Ureter (tissue), 1 donor: ENCODE measurements at regions not wholly inside any gene's neighbourhood (a gene's known extent, or its start where the extent isn't known, plus 50 kb on each side); places are given as distances from the start of the nearest gene placed in this dataset.
"Not testable (repeated sequence)": the region's sequence is repeated elsewhere in the genome, so short reads cannot be mapped to it uniquely, and the experiment has no call there.

Experiments used
- DNase-seq: peaks from one replicate; pipeline ENCODE4 v3.0.0-alpha.2; 2020; ENCODE audit warnings: low spot score
- donor health status: DM: yes; HTN: yes; CAD: no.

DNA sequence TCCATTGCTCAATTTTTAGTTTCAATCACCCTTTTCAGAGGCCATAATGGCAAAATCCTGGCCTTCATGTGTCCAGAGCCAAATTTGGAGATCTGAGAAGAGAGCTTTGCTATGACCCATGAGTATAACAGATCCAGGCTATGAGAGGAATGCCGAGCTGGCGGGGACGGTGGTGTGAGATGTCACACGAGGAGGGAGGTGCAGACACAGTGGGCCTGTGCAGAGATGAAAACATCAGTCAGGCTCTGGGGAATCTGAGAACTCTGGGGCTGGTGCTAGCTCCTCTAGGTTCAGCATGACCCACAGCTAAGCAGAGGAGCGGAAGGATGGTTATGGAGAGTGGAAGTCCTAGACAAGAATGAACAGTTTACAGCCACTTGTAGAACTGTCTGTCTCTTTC, 398.3 kb upstream of the ATP10A start:
- DNase-seq = no peak

DNA sequence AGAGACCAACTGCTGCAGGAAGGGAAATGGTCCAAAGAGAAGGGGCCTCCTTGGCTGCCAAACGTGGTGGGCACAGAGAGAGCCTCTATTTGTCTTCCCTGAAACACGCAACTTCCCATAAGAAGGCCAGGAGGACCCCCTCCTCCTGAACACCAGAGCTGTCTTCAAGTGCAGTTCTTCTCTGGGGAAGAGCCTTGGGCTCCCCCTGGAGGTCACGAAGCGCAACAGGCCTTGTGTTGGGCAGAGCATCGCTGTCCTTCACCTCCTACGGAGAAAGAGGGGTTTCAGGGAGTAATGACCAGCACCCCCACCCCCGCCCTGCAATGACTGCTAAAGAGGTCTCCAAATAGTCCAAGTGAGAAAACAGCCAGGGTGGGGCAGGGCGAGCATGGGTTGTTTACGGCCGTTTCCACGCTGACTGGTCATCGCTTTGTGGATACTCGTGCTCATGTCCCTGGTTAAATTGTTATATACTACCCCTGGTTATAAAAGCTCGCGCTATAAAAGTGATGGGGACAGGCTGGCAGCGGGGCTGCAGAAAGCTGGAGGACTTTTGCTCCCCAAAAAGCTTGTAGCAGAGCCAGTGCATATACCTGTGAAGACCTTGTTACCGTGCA, 397.5 kb upstream of the ATP10A start:
- no peak for DNase-seq

DNA sequence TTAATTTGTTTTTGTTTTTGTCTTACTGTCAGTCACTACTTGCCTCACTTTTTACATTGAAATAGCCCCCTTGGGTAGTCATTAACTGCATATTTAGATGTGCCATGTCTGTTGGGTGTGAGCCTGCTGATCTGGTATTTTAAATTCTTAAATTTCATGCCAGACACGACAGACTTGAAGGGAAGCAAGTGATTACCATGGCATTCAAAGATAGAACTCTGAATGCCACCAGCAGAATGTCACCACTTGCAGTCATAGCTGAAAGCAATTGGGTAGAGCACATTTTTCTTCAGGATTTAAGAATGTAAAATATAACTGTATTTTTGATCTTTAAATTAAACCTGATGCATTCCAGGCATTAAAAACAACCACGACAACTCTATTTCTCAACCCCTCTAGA, 396.5 kb upstream of the ATP10A start:
- DNase-seq = no peak

DNA sequence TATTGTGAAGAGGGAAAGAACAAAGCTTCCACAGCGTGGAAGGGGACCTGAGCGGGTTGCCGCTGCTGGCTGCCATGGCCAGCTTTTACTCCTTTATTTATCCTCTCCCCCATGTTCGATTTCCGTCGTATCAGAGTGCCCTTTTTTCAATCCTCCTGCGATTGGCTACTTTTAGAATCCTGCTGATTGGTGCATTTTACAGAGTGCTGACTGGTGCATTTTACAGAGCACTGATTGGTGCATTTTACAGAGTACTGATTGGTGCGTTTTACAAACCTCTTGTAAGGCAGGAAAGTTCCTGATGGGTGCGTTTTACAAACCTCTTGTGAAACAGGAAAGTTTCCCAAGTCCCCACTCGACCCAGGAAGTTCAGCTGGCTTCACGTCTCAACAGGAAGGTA, 381.7 kb upstream of the ATP10A start:
- DNase-seq = not testable (repeated sequence)

DNA sequence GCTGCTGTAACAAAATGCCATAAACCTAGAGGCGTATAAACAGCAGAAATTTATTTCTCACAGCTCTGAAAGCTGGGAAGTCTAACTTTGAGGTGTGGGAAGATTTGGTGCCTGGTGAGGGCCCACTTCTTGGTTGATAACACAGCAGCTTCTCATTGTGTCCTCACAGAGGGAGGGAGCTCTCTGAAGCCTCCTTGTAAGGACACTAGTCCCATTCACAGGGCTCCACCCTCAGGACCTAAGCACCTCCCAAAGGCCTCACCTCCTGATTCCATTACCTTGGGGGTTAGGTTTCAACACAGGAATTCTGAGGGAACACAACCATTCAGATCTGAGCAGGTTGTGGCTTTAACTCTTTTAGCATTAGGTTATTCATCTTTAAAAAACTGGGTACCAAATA, 380.3 kb upstream of the ATP10A start:
- DNase-seq = no peak

DNA sequence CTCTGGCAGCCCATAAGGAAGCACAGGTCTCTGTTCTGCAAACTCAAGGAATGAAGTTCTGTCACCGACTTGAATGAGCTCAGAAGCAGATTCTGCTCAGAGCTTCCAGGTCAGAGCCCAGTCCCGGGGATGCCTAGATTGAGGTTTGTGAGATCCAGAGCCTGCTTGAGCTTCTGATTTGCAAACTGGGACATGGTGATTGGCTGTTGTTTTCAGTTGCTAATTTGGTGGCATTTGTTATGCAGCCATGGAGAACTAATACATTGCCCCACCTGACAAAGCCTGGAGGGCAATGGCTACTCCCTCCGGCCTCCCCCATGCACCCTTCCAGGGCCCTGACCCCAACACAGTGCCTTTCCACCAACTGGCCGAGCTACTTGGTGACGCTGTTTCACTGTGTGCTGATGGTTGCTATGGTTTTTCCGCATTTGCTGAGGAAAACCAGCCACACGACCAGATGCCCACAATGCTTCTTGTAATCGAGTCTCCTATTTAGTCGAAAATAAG, 379.5 kb upstream of the ATP10A start:
- no peak for DNase-seq

DNA sequence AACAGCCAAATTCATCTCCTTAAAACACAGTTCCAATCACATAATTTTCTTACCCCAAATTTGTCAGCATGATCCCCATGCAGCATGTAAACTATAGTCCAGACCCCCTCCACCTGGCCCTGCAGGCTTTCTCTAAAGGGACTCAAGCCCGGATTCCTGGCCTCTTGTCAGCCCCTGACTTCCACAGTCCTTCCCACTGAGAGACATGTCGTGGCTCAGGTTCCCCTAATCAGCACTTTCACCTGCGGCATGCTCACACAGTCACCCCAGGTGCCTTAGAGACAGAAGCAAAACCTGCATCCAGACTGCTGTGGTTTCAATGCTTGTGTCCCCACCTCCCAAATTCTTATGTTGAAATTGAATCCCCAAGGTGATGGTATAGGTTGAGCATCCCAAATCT, 372.7 kb upstream of the ATP10A start:
- no peak for DNase-seq

DNA sequence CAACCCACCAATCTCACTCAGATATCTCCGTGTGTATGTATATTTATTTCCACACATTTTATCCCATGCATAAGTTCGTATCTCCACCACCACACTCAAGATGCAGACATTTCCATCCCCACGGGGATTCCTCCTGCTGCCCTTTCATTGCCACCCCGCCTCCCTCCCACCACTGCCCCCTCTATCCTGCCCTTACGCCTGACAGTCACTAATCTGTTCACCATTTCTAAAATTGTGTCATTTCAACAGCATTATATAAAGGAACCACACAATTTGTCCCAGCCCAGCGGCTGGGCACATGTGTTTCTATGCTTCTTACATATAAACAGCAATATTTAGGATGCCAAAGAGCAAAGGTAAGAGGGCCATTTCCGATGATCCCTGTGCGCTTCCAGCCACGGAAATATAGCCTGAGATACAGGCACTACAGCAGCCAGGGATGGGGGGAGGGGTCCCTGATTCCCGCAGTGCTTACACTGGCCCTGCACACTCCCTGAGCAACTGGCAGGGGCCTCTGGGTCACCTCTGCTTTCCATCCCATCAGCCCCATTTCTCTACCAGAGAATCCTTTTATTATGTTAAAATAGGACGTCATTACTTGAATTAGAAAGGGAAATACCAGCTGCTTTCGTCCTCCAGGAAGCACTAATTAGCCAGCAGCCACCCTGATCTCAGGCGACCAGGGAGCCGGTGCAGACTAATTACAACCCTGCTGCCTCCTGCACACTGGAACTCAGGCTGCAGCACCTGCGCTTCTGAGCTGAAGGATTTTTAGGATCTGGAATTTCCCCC, 372.0 kb upstream of the ATP10A start:
- no peak for DNase-seq

DNA sequence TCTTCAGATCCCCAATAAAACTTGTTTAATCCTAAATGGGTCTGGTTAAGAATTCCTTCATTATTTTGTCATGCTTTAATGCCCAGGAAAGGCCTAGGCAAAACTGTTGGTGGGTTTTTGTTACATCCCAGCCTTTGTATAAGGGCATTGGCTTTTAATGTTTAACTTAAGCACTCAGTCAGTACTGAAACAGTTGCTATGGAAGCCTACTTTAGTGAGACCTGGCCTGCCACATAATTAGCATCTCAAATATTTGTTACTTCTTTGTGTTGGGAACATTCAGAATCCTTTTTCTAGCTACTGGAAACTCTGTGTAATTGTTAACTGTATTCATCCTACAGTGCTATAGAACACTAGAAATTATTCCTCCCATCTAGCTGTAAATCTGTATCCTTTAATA, 369.6 kb upstream of the ATP10A start:
- no peak for DNase-seq

DNA sequence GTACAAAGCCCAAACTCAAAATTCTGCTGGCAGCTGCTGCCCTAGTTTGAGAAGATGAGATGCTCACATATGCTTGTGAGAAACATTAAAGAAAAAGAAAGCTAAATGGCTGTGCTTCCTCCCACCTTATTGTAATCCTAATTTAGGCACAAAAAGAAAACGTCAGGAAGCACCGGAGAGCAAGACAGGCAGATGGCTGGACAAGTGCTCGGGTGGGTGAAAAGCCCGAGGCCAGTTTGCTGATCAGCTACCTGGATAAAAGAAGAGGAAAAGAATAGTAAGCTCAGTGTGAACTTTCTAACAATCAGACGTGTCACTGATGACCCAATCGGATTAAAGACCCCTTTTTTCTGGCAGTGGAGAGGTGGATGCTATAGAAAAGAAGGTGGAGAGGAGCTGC, 368.0 kb upstream of the ATP10A start:
- no peak for DNase-seq

DNA sequence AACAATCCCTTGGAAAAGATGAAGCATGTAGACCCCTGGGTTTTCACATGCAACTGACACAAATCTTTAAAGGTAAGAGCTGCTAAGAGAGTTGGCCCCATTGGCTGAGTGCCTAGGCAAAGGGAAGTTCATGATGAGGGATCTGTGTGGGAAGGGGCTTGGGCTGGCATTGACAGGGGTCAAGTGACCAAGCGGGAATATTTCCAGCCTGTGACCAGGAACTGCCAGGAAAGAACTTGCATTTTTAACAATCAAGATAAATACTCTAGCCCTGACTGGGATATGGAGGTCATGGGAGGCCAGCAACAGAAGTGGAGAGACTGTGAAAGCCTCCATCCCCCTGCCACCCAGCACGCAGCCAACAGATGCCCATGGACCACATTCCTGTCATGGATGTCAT, 361.1 kb upstream of the ATP10A start:
- DNase-seq = no peak

DNA sequence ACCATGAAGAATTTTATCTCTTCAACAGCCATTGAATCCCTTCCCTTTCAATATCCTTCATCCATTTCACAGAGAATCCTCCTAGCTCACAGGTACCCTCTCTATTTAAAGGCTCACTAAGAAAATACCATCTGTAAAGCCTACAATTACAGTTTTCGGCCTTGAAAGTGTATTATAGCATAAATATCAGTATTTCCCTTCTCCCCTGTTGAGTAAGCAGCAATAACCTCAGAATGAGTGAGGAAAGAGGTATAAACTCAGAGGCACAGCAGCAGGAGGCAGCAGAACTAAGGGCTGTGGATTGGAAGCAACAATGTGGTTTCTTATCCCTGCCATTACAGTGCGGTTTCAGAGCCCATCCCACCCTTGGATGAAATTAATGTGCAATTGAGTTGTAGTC, 360.6 kb upstream of the ATP10A start:
- DNase-seq = no peak

DNA sequence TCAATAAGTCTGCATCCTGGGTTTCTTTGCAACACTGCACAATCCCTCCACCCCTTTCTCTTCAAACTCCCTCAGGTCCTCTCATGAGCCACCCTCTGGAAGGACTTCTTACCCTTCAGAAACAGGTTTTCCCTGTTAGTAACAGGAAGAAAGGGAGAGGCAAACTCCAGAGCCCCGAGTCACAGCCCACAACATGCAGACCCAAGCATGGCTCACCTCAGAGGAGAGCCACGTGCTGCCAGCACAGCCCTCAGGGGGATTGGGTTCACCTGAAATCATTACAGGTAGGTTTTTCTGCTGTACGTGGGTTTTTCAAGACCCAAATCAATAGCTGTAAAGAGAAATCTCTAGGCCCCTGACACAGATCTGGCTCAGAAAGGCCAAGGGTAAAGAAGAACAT, 359.7 kb upstream of the ATP10A start:
- DNase-seq = no peak

DNA sequence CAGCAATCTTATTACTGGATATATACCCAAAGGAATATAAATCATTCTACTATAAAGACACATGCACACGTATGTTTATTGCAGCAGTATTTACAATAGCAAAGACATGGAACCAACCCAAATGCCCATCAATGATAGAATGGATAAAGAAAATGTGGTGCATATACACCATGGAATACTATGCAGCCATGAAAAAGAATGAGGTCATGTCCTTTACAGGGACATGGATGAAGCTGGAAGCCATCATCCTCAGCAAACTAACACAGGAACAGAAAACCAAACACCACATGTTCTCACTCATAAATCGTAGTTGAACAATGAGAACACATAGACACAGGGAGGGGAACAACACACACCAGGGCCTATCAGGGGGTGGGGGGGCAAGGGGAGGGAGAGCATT, 353.9 kb upstream of the ATP10A start:
- not testable (repeated sequence) for DNase-seq

DNA sequence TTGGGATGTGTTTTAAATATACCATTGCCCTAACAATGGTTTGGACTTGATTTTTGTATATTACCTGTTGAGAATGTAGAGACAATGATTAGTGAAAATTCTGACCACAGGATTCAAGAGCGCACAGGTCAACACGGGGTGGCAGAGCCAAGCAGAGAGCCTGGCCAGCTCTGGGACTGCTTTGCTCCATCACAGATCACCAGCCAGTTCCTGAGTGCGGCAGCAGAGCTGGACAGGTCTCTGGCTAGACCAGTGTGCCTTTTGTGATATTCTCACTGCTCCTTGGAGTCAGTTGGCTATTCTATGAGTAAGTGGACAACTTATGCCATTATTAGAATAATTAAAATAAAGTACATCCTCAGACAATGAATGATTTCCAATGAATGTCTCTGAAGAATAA, 351.2 kb upstream of the ATP10A start:
- DNase-seq = no peak

DNA sequence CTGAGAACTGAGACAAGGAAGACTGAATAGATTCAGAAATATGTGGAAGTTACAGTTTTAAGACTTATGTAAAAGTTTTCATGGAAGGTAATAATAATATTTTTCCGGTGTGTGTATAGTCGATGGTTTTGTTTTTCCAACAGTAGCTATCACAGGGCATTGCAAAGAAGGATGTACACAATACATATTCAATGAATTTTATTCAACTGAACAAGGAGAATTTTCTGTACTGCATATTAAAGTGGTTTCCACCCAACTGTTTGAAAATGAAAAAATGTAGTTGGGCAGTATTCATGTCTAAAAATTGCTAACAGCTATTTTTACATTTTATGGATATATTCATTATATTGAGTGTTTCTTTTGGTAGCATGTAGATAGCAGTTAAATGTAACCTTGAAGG, 350.3 kb upstream of the ATP10A start:
- DNase-seq = no peak

DNA sequence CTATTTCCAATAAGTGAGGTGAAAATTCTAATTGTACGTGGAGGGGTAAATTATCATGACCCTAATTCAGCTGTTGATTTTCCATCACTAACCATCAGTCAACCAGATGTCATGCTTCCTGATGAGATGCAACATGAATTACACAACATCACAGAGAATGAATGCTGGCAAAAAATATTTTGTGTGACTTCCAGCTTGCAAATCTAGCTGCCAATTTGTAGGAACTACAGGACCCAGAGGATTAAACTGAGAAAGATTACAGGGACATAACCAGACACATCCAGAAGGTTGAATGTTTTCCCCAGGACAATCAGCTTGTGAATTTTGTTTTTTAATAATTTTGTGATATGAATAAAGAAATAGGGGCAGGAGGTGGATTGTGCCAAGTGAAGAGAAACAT, 349.0 kb upstream of the ATP10A start:
- DNase-seq = no peak

DNA sequence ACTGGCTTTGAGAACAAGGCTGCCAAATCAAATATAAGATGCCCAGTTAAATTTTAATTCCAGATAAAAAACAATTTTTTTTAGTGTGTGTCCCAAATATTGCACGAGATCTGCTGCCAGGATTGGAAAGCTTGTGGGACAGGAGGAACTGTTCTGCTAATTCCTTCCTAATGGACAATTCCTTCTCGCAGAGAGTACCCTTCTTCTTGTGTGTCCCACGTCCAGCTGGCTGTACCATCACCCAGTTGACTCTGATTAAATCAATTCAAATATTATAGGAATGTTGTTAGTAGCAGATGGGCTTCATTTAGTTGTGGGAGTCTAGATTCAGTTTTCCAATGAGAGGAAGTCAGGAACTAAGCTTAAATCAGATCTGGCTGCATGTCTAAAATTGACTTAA, 347.9 kb upstream of the ATP10A start:
- no peak for DNase-seq

DNA sequence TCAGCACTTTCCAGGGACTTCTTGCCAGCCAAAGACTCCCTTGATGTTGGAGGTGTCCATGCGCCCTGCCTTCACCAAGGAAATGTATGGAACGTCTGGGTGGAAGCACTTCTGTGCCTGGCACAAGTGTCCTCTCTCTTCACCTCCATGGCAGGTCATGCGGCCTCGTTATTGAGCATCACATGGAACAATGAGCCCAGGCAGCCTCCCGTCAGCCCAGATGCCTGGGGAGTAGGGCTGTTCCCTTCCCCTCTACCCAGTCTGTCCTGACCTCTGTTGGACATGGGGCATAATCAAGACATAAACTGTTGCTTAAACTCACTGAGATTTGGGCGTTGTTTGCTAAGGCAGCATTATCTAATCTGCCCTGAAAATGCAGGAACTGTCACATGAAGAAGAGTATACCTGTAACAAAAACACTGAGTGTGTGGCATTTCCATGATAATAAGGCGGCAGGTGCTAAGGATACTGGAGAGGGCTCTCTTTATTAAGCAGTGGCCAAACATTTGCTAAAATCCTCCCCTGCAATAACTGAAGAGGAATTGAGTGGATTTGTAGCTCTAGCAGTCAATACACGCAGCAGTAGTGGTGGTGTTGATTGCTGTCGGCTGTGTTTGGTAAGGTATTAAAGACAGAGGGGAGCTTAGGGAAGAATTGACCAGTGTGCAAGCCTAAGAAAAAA, 338.2 kb upstream of the ATP10A start:
- DNase-seq = no peak

DNA sequence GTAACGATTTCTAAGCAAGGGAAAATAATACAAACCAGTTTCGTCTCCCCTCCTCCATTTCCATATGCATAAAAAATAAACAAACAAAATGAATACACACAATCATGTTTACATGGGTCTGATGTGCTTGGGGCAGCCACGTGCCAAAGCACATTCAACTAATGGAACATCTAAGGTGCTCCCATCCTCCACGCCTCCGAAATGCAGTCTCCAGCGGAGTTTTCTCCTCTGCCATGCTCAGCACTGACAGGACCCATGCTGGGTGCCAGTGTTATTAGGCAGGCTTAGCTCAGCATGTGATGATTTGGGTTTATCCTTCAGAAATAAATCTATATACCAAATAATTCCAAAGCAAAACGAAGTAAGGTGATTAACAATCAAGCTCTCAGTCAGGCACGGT, 337.3 kb upstream of the ATP10A start:
- DNase-seq = no peak

DNA sequence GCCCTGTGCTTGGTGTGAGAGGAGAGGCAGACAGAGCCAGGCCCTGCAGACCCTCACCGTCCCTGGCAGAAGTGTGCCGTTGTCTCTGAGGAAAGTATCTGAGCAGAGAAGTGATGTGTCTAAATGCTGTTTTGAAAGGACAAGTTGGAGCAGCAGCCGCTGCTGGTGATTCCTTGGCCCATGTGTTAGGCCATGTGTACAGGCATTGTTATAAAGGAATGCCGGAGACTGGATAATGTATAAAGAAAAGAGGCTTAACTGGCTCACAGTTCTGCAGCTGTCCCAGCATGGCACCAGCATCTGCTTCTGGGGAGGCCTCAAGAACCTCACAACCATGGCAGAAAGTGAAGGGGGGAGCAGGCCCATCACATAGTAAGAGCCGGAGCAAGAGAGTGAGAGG, 334.6 kb upstream of the ATP10A start:
- DNase-seq = no peak

DNA sequence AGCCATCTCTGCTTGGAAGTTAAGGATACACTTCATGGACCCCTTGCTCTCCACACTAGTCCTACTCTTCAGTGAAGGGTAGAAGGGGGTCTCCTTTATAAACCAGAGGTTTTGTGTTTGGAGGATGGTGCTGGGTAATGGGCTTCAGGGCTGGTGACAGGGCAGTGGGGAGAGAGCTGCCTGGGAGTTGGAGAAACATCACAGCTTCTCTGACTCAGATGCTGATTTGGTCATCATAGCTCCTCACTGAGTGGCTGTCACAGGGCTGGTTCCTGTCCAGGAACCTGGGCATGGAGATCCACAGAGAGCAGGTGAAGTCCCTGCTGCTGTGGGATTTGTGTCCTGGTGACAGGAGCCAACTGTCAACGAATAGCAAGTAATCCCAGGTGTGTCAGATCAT, 333.9 kb upstream of the ATP10A start:
- DNase-seq = no peak

DNA sequence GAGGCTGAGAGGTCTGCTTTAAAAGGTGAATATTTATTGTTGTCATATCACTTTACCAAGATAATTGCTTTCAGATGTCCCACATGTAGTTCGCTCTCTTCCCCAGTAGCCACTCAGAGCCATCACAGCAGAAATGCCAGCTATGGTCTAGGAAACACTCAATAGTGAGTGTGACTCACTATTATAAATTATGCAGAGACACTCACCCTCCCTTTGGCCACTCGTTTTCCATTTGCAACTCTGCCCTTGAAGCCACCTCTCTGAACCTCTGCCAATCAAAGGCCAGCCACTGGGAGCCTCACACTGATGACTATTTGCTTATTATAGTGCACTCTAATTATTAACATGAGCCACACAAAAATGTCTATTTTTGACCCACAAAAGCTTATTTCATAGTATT, 328.1 kb upstream of the ATP10A start:
- DNase-seq = no peak
